Heart left ventricle (tissue), 16 donors: ENCODE measurements at regions not wholly inside any gene's neighbourhood (a gene's known extent, or its start where the extent isn't known, plus 50 kb on each side); places are given as distances from the start of the nearest gene placed in this dataset.

ENCODE experiments used
- ATAC-seq, 4 donors: fragments of 200-7000 bp; cut with Tn5 transposase; one replicate each; pipeline ENCODE4 v1.9.1; 2020 to 2022; ENCODE audit warnings: moderate library complexity in 4 of 4, mild to moderate bottlenecking in 3 of 4, moderate number of reproducible peaks in 1 of 4
- DNase-seq, 5 donors: peaks; one replicate each; pipeline ENCODE4 v3.0.0-alpha.2; 2020
- H3K27ac ChIP-seq, 12 donors: fragments of 200-600 bp; sonication (generic) in 4 of 12; one replicate each; pipeline versions ENCODE4 v1.5.0 to v1.8.0; 2016 to 2022; ENCODE audit warnings: mild to moderate bottlenecking in 2 of 12
- H3K27me3 ChIP-seq, 9 donors: fragments of 200-600 bp; sonication (generic) in 2 of 9; one replicate each; pipeline versions ENCODE4 v1.5.1 to v1.8.0; 2016 to 2022; ENCODE audit warnings: mild to moderate bottlenecking in 3 of 9
- H3K36me3 ChIP-seq, 9 donors: fragments of 200-600 bp; sonication (generic) in 2 of 9; one replicate each; pipeline versions ENCODE4 v1.5.0 to v1.8.0; 2018 to 2022; ENCODE audit warnings: mild to moderate bottlenecking in 2 of 9
- H3K4me1 ChIP-seq, 12 donors: fragments of 200-600 bp; sonication (generic) in 4 of 12; one replicate each; pipeline versions ENCODE4 v1.5.0 to v1.8.0; 2016 to 2022; ENCODE audit warnings: mild to moderate bottlenecking in 3 of 12
- H3K4me3 ChIP-seq, 12 donors: fragments of 200-600 bp; sonication (generic) in 4 of 12; one replicate each; pipeline versions ENCODE4 v1.5.0 to v1.8.0; 2017 to 2022; ENCODE audit warnings: mild to moderate bottlenecking in 9 of 12, moderate library complexity in 4 of 12
- H3K9me3 ChIP-seq, 12 donors: fragments of 200-600 bp; sonication (generic) in 4 of 12; one replicate each; pipeline versions ENCODE4 v1.5.0 to v1.8.0; 2016 to 2022; ENCODE audit warnings: mild to moderate bottlenecking in 1 of 12
- POLR2A ChIP-seq, 2 donors: fragments of 450-650 bp; IDR thresholded peaks; one replicate each; pipeline ENCODE4 v1.6.1; 2017; ENCODE audit warnings: antibody characterized with exemption in 2 of 2, mild to moderate bottlenecking in 2 of 2, moderate library complexity in 2 of 2
- WGBS, 4 donors: extraction: QIAGEN DNeasy Blood & Tissue Kit in 2 of 4; methylation state at CpG; one replicate each; pipeline versions ENCODE4 v1.1.5 to v1.1.7; 2013 to 2018; 5-methylcytosine and 5-hydroxymethylcytosine counted together
- intact Hi-C, 10 donors: fragments of 100-400 bp; cut with DNase I; formaldehyde crosslinking; loops; one replicate each; pipeline versions ENCODE4 v1.11.1 to v1.14.2; 2022
- TF ChIP-seq, protein P1 (sequence below), 12 donors: fragments of 200-600 bp; sonication (generic) in 4 of 12; IDR thresholded peaks; one replicate each; pipeline versions ENCODE4 v1.5.0 to v1.8.0; 2018 to 2022; ENCODE audit warnings: antibody characterized with exemption in 12 of 12, mild to moderate bottlenecking in 5 of 12
- donor health status: ischemic (EF 13 %, LVEDD 7.1; RV severe dilation, severe dysfunction).
- donor health status: healthy with polysubstance abuse.
- donor health status: DM: no; HTN: yes; CAD: no.
- donor health status: DM: no; HTN: no; CAD: no.
- donor health status: ischemic (EF 25% LVEDD 6.9; RV normal size, moderate dysfunction).
- donor health status: ischemic (EF 25% LVEDD 5.7; RV mildly dilated, moderate dysfunction).
- donor health status: healthy.
- donor health status: DM: yes; HTN: yes; CAD: no.
- donor health status: ischemic (EF 35%, LVEDD 5.7; RV mildly dilated, moderate dysfunction).
- donor health status: nonischemic (EF 11% LVEDD 7.7; RV severe dilation, severe dysfunction).
- donor health status: DM: yes; HTN: yes; CAD: no.
- donor health status: PGD.
- donor health status: ischemic (EF 29% LVEDD 5.4; RV normal size, mild dysfunction).
- donor health status: nonischemic (EF 23%, LVEDD 6.1; RV moderate dilation, normal function).

DNA sequence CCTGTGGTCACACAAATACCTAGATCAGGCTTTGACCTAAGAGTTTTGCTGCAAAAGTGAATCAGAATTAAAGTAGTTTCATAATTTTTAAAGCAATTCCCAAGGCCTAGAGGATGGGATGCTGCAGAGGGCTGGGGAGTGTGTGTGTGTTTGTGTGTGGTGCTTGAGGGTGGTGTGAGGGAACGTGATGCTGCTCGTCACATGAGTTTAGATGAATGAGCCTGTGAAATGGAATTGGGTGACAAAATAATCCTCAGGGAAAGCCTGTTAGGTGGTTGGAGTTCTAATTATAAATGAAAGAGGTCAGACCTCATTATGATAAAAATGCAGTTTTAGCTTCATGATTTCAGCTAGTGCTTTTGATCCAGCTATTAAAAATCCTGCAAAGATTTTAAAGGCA lies 87.5 kb upstream of the TMEM170B start:
- WGBS, 4 donors, result 35 to 81% (median 65%) methylated on average over 2 of the region's 2 CpGs
- Histone ChIP-seq H3K27ac (no peak overlapping the region), H3K36me3 (no peaks in the 10 kb centered on the region), H3K27me3 (peaks cover 0 to 3% (median 0%) of the 10 kb centered on the region in 9 donors), H3K4me1 (no peaks in the 10 kb centered on the region), H3K4me3 (no peak overlapping the region), H3K9me3 (no peaks in the 10 kb centered on the region)
- TF ChIP-seq POLR2A (IDR thresholded peaks at IDR 0.05), result no peak
- TF ChIP-seq, protein P1, sequence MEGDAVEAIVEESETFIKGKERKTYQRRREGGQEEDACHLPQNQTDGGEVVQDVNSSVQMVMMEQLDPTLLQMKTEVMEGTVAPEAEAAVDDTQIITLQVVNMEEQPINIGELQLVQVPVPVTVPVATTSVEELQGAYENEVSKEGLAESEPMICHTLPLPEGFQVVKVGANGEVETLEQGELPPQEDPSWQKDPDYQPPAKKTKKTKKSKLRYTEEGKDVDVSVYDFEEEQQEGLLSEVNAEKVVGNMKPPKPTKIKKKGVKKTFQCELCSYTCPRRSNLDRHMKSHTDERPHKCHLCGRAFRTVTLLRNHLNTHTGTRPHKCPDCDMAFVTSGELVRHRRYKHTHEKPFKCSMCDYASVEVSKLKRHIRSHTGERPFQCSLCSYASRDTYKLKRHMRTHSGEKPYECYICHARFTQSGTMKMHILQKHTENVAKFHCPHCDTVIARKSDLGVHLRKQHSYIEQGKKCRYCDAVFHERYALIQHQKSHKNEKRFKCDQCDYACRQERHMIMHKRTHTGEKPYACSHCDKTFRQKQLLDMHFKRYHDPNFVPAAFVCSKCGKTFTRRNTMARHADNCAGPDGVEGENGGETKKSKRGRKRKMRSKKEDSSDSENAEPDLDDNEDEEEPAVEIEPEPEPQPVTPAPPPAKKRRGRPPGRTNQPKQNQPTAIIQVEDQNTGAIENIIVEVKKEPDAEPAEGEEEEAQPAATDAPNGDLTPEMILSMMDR (IDR thresholded peaks at IDR 0.05), result no peak
- ATAC-seq (no peak), DNase-seq (no peak)
- intact Hi-C loops, result no loop called here

DNA sequence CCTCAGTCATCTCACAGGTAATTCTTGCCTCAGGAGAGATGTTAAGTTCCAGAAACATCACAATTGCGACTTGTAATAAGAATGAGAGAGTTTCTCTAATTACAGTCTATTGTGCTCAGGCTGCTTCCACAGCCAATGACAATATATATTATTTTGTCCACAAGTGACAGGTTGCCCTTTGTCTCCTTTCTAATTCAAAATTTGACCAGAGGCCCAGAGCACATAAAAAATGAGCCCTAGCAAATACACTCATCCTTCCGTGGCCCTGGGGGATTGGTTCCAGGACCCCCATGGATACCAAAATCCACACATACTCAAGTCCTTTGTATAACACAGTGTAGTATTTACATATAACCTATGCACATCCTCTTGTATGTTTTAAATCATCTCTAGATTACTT lies 88.1 kb upstream of the TMEM170B start:
- Histone ChIP-seq H3K36me3 (no peaks in the 10 kb centered on the region), H3K27ac (no peak overlapping the region), H3K4me1 (no peaks in the 10 kb centered on the region), H3K9me3 (no peaks in the 10 kb centered on the region), H3K27me3 (peaks cover 0 to 3% (median 0%) of the 10 kb centered on the region in 9 donors), H3K4me3 (no peak overlapping the region)
- intact Hi-C loops, result no loop called here
- no peak for ATAC-seq
- TF ChIP-seq, protein P1 (IDR thresholded peaks at IDR 0.05), result no peak
- TF ChIP-seq POLR2A (IDR thresholded peaks at IDR 0.05), result no peak
- WGBS, 4 donors, result 90 to 97% (median 93%) methylated on average over 2 of the region's 2 CpGs
- no peak for DNase-seq

DNA sequence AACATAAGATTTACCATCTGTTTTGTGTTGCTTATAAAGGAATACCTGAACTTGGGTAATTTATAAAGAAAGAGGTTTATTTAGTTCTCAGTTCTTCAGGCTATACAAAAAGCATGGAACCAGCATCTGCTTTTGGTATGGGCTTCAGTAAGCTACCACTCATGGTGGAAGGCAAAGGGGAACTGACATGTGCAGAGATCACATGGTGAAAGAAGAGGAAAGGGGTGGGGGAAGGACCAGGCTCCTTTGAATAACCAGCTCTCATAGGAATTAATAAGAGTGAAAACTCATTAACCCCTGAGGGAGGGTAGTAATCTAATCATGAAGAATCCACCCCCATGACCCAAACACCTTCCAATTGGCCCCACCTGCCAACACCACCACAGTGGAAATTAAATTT lies 89.5 kb upstream of the TMEM170B start:
- intact Hi-C loops, result no loop called here
- Histone ChIP-seq H3K36me3 (no peaks in the 10 kb centered on the region), H3K4me3 (no peak overlapping the region), H3K4me1 (no peaks in the 10 kb centered on the region), H3K27ac (no peak overlapping the region), H3K27me3 (peaks cover 0 to 3% (median 0%) of the 10 kb centered on the region in 9 donors), H3K9me3 (no peaks in the 10 kb centered on the region)
- no peak for DNase-seq
- no peak for ATAC-seq
- TF ChIP-seq POLR2A (IDR thresholded peaks at IDR 0.05), result no peak
- TF ChIP-seq, protein P1 (IDR thresholded peaks at IDR 0.05), result no peak

DNA sequence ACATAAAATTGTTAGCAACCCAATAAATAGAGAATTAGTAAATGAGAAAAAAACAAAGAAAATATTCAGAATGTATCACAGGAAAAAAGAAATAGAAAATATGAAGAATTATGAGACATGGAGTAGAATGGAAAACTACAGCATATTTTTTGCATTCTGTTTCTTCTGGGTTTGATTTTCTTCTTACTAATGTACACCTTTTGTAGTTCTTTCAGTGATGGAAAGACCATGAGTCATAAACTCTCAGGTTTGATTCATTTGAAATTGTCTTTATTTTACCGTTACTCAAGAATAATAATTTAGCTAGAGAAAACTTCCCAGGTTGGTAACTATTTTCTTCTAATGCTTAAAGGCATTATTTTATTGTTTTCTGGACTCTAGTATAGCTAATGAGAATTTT lies 90.3 kb upstream of the TMEM170B start:
- no peak for TF ChIP-seq POLR2A (IDR thresholded peaks at IDR 0.05)
- TF ChIP-seq, protein P1 (IDR thresholded peaks at IDR 0.05), result no peak
- Histone ChIP-seq H3K9me3 (no peaks in the 10 kb centered on the region), H3K4me3 (no peak overlapping the region), H3K27ac (no peak overlapping the region), H3K4me1 (no peaks in the 10 kb centered on the region), H3K36me3 (no peaks in the 10 kb centered on the region), H3K27me3 (peaks cover 0 to 3% (median 0%) of the 10 kb centered on the region in 9 donors)
- no peak for ATAC-seq
- intact Hi-C loops, result no loop called here
- WGBS, 4 donors, result 92 to 100% (median 95%) methylated on average over 1 of the region's 1 CpG
- DNase-seq, result no peak
